ENCODE measurements at regions not wholly inside any gene's neighbourhood (a gene's known extent, or its start where the extent isn't known, plus 50 kb on each side); places are given as distances from the start of the nearest gene placed in this dataset.

DNA sequence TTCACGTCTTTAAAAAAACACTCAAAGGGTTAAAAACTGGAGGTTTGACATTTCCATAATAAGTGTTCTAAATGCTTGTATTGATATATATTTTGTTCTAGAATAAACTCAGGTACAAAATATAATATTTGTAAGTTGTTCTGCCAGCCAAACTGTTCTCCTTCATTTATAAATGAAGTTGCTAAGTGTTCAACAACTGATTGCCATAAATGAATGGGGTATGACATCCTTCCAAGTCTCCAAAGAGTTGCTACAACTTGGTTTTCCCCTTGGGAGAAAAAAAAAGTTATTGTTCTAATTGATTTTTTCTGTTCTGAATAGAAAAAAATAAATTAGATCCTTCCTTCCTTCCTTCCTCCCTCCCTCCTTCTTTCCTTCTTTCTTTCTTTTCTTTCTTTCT, 65.4 kb upstream of the BLID start:
- 63 to 75% (median 73%) methylated on average over 1 of the region's 1 CpG for WGBS, 4 donors
- Histone ChIP-seq H3K36me3 (replicated peaks in 1 of 2) (no peaks in the 10 kb centered on the region), H3K4me3 (no peak overlapping the region), H3K9me3 (replicated peaks in 1 of 3) (peaks cover 0 to 5% (median 0%) of the 10 kb centered on the region in 3 donors), H3K27ac (no peak overlapping the region), H3K4me1 (replicated peaks in 1 of 2) (peaks cover 0 to 9% of the 10 kb centered on the region in 2 donors), H3K27me3 (no peaks in the 10 kb centered on the region)
- DNase-seq = no peak
- intact Hi-C loops (cut with DNase I) = no loop called here
- TF ChIP-seq, protein P1, sequence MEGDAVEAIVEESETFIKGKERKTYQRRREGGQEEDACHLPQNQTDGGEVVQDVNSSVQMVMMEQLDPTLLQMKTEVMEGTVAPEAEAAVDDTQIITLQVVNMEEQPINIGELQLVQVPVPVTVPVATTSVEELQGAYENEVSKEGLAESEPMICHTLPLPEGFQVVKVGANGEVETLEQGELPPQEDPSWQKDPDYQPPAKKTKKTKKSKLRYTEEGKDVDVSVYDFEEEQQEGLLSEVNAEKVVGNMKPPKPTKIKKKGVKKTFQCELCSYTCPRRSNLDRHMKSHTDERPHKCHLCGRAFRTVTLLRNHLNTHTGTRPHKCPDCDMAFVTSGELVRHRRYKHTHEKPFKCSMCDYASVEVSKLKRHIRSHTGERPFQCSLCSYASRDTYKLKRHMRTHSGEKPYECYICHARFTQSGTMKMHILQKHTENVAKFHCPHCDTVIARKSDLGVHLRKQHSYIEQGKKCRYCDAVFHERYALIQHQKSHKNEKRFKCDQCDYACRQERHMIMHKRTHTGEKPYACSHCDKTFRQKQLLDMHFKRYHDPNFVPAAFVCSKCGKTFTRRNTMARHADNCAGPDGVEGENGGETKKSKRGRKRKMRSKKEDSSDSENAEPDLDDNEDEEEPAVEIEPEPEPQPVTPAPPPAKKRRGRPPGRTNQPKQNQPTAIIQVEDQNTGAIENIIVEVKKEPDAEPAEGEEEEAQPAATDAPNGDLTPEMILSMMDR (IDR thresholded peaks at IDR 0.05) = no peak
- no peak for TF ChIP-seq POLR2A (IDR thresholded peaks at IDR 0.05)

DNA sequence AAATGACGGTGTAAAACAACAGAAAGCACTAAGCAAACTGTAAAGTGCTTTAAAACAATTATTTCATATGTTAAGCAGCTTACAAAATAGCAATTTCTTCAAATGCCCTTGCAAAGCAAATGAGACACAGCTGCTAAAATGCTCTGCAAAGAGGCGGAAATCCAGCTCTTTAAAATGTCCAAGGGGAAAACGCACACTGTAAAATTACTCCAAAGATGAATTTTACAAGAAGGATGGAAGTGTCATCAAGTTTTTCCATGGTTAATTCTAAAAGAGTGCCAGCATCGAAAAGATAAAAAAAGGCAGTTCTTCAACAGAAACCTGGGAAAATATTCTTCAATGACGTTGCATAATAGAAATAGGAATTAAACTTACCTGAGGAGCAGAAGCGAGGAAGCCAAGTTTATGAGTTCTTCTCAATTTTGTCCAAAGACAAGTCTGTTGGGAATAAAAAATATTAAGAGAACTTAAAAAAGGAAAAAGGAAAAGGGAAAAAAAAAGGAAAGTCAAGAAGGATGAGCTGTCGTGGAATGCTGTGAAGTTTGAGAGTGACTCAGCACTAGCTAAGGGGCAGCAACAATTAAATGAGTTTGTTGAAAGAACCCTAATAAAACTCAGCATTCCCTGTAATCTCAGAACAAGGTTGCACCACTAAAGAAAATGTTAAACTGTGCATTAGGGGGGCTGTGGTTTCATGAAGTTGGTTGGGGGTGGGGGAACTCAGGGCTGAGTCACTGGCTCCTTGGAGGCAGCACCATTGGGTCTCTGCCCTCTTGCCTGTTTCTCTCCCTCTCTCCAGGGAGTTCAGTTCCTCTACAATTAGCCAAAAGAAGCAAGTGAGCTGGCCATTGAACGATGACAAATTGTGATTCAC, 64.2 kb upstream of the BLID start:
- intact Hi-C loops (cut with DNase I) = no loop called here
- no peak for TF ChIP-seq POLR2A (IDR thresholded peaks at IDR 0.05)
- TF ChIP-seq, protein P1 (IDR thresholded peaks at IDR 0.05) = no peak
- Histone ChIP-seq H3K27me3 (no peaks in the 10 kb centered on the region), H3K9me3 (replicated peaks in 1 of 3) (no peaks in the 10 kb centered on the region), H3K4me3 (no peak overlapping the region), H3K4me1 (replicated peaks in 1 of 2) (peaks cover 0 to 9% of the 10 kb centered on the region in 2 donors), H3K36me3 (replicated peaks in 1 of 2) (no peaks in the 10 kb centered on the region), H3K27ac (peak overlapping the region in 1 of 5 donors; percentile 69)
- 58 to 64% (median 60%) methylated on average over 8 of the region's 8 CpGs for WGBS, 4 donors
- peak in 2 of 7 donors; percentile 23 to 33 for DNase-seq

DNA sequence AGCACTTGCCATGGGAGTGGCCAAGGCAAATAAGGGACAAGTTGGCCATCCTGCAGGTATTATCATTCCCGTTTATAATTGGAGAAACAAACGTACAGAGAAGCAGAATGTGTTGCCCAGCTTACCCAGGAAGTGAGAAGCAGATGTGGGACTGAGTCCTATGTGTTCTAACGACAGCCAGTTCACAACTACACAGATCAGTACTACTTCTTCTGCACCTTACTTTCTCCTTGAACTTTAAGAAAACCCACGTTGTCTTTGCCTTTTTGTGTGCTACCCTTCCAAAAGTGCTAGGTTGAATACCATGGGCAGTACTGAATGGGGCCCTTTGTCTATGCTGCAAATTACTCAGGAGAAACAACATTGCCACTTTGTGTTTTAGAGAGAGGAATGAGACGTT, 62.8 kb upstream of the BLID start:
- Histone ChIP-seq H3K36me3 (replicated peaks in 1 of 2) (no peaks in the 10 kb centered on the region), H3K4me1 (replicated peaks in 1 of 2) (peaks cover 0 to 9% of the 10 kb centered on the region in 2 donors), H3K4me3 (no peak overlapping the region), H3K27me3 (no peaks in the 10 kb centered on the region), H3K27ac (no peak overlapping the region), H3K9me3 (replicated peaks in 1 of 3) (no peaks in the 10 kb centered on the region)
- no peak for DNase-seq
- no peak for TF ChIP-seq POLR2A (IDR thresholded peaks at IDR 0.05)
- TF ChIP-seq, protein P1 (IDR thresholded peaks at IDR 0.05) = no peak
- 53 to 66% (median 61%) methylated on average over 5 of the region's 5 CpGs for WGBS, 4 donors
- intact Hi-C loops (cut with DNase I) = no loop called here

DNA sequence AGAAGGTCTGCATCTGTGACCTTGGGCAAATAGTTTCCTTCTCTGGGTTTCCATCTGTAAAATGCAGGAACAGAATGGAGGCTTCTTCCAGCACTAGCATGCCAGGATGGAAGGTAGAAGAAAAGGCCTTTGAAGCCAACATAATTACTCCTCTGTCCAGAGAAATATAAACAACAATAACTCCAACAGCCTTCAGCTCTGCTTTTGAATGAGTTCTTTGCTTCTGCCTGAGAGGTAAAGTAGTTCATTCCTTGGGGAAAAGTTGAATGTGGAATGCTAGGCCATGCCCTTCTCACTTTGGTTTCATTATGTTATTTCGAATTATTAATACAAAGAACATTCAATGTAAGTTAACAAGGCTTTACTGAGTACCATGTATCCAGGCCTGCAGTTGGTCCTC, 61.2 kb upstream of the BLID start:
- H3K9me3 ChIP-seq (replicated peaks in 1 of 3) = no peaks in the 10 kb centered on the region
- no peak overlapping the region for H3K27ac ChIP-seq
- peaks cover 0 to 9% of the 10 kb centered on the region in 2 donors for H3K4me1 ChIP-seq (replicated peaks in 1 of 2)
- intact Hi-C loops (cut with DNase I) = no loop called here
- DNase-seq = no peak
- no peaks in the 10 kb centered on the region for H3K27me3 ChIP-seq
- WGBS, 4 donors = 71 to 84% (median 73%) methylated on average over 1 of the region's 1 CpG
- no peaks in the 10 kb centered on the region for H3K36me3 ChIP-seq (replicated peaks in 1 of 2)
- TF ChIP-seq, protein P1 (IDR thresholded peaks at IDR 0.05) = no peak
- TF ChIP-seq POLR2A (IDR thresholded peaks at IDR 0.05) = no peak
- H3K4me3 ChIP-seq = no peak overlapping the region

Measured in adrenal gland (tissue), 9 donors.